ENCODE measurements at regions not wholly inside any gene's neighbourhood (a gene's known extent, or its start where the extent isn't known, plus 50 kb on each side); places are given as distances from the start of the nearest gene placed in this dataset.

DNA sequence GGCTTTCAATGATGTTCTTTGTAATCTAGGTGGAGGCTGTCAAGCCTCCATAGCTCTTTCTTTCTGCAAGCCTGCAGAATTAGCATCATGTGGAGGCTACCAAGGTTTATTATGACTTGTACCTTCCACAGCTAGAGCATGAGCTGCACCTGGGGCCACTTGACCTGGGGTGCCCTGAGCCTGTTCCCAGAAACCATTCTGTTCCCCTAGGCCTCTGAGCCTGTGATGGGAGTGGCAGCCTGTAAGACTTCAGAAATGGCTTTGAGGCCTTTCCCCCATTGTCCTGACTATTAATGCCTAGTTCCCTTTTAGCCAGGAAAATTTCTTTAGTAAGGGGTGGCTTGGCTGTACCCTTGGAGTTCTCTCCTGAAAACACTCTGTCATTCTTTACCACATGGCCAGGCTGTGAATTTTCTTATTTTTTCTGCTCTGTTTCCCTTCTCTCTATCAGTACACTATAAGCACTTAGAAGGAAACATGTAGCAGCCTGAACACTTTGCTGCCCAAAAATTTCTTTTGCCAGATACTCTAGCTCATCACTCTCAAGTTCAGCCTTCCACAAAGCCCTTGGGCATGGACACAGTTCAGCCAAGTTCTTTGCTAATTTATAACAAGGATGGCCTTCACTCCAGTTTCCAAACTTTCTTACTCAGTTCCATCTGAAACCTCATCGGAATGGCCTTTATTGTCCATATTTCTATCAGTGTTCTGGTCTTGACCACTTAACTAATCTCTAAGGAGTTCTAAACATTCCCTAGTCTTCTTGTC, 61.4 kb upstream of the NR3C1 start:
- Histone ChIP-seq H3K79me2 (ENCODE audit: control insufficient read depth, low read length) (no peaks in the 10 kb centered on the region), H3K27ac (ENCODE audit: low read depth, low read length) (no peak overlapping the region), H3F3A (ENCODE audit: control insufficient read depth, insufficient read depth) (no peaks in the 10 kb centered on the region), H3K9me3 (ENCODE audit: control insufficient read depth, insufficient read depth, low read length) (no peaks in the 10 kb centered on the region), H3K9me2 (replicated peaks; ENCODE audit: control insufficient read depth, low read length) (no peaks in the 10 kb centered on the region), H3K4me2 (ENCODE audit: low read length) (no peak overlapping the region), H3K4me1 (ENCODE audit: control insufficient read depth, low read length) (no peaks in the 10 kb centered on the region), H4K20me1 (ENCODE audit: control insufficient read depth, insufficient read depth, low read depth, low read length) (no peaks in the 10 kb centered on the region), H3K36me3 (ENCODE audit: control insufficient read depth, low read length) (no peaks in the 10 kb centered on the region), H3K27me3 (ENCODE audit: control insufficient read depth, low read length) (no peaks in the 10 kb centered on the region), H3K4me3 (ENCODE audit: low read length) (no peak overlapping the region)
- TF ChIP-seq, protein P1, sequence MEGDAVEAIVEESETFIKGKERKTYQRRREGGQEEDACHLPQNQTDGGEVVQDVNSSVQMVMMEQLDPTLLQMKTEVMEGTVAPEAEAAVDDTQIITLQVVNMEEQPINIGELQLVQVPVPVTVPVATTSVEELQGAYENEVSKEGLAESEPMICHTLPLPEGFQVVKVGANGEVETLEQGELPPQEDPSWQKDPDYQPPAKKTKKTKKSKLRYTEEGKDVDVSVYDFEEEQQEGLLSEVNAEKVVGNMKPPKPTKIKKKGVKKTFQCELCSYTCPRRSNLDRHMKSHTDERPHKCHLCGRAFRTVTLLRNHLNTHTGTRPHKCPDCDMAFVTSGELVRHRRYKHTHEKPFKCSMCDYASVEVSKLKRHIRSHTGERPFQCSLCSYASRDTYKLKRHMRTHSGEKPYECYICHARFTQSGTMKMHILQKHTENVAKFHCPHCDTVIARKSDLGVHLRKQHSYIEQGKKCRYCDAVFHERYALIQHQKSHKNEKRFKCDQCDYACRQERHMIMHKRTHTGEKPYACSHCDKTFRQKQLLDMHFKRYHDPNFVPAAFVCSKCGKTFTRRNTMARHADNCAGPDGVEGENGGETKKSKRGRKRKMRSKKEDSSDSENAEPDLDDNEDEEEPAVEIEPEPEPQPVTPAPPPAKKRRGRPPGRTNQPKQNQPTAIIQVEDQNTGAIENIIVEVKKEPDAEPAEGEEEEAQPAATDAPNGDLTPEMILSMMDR (IDR thresholded peaks at IDR 0.05; ENCODE audit: low read depth, low read length, poor library complexity, severe bottlenecking), result no peak
- no peak for TF ChIP-seq EZH2phosphoT487 (IDR thresholded peaks at IDR 0.05; ENCODE audit: borderline replicate concordance, low read length)

DNA sequence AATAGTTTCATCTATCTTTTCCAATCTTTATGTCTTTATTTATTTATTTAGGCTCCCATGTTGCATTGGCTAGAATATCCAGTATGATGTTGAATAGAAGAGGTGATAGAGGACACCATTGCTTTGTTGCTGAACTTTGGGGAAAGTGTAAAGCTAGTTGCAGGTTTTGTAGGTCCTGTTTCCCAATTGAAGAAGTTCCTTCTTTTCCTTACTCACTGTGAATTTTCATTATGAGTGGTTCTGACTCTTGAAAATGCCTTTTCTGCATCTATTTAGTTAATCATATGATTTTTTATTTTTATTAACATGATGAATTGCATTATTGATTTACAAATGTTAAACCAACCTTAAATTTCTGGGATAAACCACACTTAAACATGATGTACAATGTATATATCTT, 58.9 kb upstream of the NR3C1 start:
- H3K4me1 ChIP-seq (ENCODE audit: control insufficient read depth, low read length), result no peaks in the 10 kb centered on the region
- no peaks in the 10 kb centered on the region for H3K9me3 ChIP-seq (ENCODE audit: control insufficient read depth, insufficient read depth, low read length)
- no peak overlapping the region for H3K27ac ChIP-seq (ENCODE audit: low read depth, low read length)
- H3K4me2 ChIP-seq (ENCODE audit: low read length), result no peak overlapping the region
- no peaks in the 10 kb centered on the region for H3K27me3 ChIP-seq (ENCODE audit: control insufficient read depth, low read length)
- no peak for TF ChIP-seq EZH2phosphoT487 (IDR thresholded peaks at IDR 0.05; ENCODE audit: borderline replicate concordance, low read length)
- TF ChIP-seq, protein P1 (IDR thresholded peaks at IDR 0.05; ENCODE audit: low read depth, low read length, poor library complexity, severe bottlenecking), result no peak
- H4K20me1 ChIP-seq (ENCODE audit: control insufficient read depth, insufficient read depth, low read depth, low read length), result no peaks in the 10 kb centered on the region
- no peaks in the 10 kb centered on the region for H3F3A ChIP-seq (ENCODE audit: control insufficient read depth, insufficient read depth)
- no peaks in the 10 kb centered on the region for H3K9me2 ChIP-seq (replicated peaks; ENCODE audit: control insufficient read depth, low read length)
- H3K36me3 ChIP-seq (ENCODE audit: control insufficient read depth, low read length), result no peaks in the 10 kb centered on the region
- H3K4me3 ChIP-seq (ENCODE audit: low read length), result no peak overlapping the region
- H3K79me2 ChIP-seq (ENCODE audit: control insufficient read depth, low read length), result no peaks in the 10 kb centered on the region

GRCh38 chr5:143459433-143459832, 55.9 kb upstream of the NR3C1 start:
- Histone ChIP-seq H3K4me1 (ENCODE audit: control insufficient read depth, low read length) (no peaks in the 10 kb centered on the region), H3K9me3 (ENCODE audit: control insufficient read depth, insufficient read depth, low read length) (no peaks in the 10 kb centered on the region), H3K9me2 (replicated peaks; ENCODE audit: control insufficient read depth, low read length) (no peaks in the 10 kb centered on the region), H3K79me2 (ENCODE audit: control insufficient read depth, low read length) (no peaks in the 10 kb centered on the region), H3K27me3 (ENCODE audit: control insufficient read depth, low read length) (no peaks in the 10 kb centered on the region), H3F3A (ENCODE audit: control insufficient read depth, insufficient read depth) (no peaks in the 10 kb centered on the region), H3K36me3 (ENCODE audit: control insufficient read depth, low read length) (no peaks in the 10 kb centered on the region), H4K20me1 (ENCODE audit: control insufficient read depth, insufficient read depth, low read depth, low read length) (no peaks in the 10 kb centered on the region), H3K4me2 (ENCODE audit: low read length) (no peak overlapping the region), H3K4me3 (ENCODE audit: low read length) (no peak overlapping the region), H3K27ac (ENCODE audit: low read depth, low read length) (no peak overlapping the region)
- TF ChIP-seq, protein P1 (IDR thresholded peaks at IDR 0.05; ENCODE audit: low read depth, low read length, poor library complexity, severe bottlenecking), result no peak
- TF ChIP-seq EZH2phosphoT487 (IDR thresholded peaks at IDR 0.05; ENCODE audit: borderline replicate concordance, low read length), result no peak

All from DOHH2 (cell line).